ENCODE measurements at regions not wholly inside any gene's neighbourhood (a gene's known extent, or its start where the extent isn't known, plus 50 kb on each side); places are given as distances from the start of the nearest gene placed in this dataset.

GRCh38 chr12:90233168-90234100 is 524.8 kb upstream of the ATP2B1 start:
- no peak for TF ChIP-seq POLR2A (IDR thresholded peaks at IDR 0.05)
- TF ChIP-seq, protein P1, sequence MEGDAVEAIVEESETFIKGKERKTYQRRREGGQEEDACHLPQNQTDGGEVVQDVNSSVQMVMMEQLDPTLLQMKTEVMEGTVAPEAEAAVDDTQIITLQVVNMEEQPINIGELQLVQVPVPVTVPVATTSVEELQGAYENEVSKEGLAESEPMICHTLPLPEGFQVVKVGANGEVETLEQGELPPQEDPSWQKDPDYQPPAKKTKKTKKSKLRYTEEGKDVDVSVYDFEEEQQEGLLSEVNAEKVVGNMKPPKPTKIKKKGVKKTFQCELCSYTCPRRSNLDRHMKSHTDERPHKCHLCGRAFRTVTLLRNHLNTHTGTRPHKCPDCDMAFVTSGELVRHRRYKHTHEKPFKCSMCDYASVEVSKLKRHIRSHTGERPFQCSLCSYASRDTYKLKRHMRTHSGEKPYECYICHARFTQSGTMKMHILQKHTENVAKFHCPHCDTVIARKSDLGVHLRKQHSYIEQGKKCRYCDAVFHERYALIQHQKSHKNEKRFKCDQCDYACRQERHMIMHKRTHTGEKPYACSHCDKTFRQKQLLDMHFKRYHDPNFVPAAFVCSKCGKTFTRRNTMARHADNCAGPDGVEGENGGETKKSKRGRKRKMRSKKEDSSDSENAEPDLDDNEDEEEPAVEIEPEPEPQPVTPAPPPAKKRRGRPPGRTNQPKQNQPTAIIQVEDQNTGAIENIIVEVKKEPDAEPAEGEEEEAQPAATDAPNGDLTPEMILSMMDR (IDR thresholded peaks at IDR 0.05), result no peak
- Histone ChIP-seq H3K27ac (no peak overlapping the region), H3K9me3 (no peaks in the 10 kb centered on the region), H3K4me3 (no peak overlapping the region), H3K36me3 (no peaks in the 10 kb centered on the region), H3K4me1 (no peaks in the 10 kb centered on the region), H3K27me3 (no peaks in the 10 kb centered on the region)
- no peak for DNase-seq

DNA sequence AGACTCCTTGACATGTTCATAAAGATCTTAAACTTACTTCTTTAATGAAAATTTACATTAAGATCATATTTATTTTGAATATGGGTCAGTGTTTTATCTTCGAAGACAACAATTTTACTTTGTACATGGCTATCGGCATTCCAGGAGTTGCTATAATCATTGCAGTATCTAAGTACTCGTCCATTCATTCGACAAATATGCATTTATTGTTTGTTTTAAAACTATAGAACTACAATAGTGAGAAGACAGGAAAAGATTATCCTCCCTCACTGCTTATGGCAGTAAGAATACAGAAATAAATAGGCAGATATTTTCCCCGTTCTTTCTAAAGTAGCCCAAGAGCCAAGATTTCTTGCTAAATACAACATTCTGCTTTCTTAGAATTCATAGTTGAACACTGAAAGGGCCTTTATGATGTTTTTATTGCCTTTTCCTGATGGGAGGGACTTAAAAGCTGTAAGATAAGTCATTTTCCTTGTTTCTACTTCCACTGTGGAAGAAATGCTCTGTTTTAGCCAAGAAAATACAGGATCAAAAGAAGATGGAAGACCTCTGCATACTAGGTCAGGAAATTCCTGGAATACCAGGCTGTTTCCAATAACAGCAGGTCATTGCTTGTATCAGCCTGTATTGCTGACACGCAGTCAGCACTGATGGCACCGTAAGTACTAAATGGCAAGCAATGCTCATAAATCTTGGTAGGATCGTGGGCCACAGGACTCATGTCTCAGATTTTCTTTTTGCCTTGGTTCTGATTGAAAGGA is 521.0 kb upstream of the ATP2B1 start:
- Histone ChIP-seq H3K27me3 (no peaks in the 10 kb centered on the region), H3K4me3 (no peak overlapping the region), H3K4me1 (no peaks in the 10 kb centered on the region), H3K27ac (no peak overlapping the region), H3K9me3 (no peaks in the 10 kb centered on the region), H3K36me3 (no peaks in the 10 kb centered on the region)
- TF ChIP-seq, protein P1 (IDR thresholded peaks at IDR 0.05), result no peak
- no peak for TF ChIP-seq POLR2A (IDR thresholded peaks at IDR 0.05)
- DNase-seq, result no peak

DNA sequence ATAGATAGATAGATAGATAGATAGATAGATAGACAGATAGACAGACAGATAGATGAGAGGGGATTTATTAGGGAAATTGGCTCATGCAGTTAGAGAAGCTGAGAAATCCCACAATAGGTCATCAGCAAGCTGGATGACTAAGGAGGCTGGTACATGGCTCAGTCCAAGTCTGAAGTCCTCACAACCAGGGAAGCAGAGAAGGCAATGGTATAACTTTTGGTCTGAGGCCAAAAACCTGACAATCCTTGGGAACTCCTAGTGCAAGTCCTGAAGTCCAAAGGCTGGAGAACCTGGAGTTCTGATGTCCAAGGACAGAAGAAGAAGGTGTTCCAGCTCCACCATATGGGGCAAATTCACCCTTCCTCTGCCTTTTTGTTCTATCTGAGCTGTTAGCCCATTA is 517.6 kb upstream of the ATP2B1 start:
- no peak overlapping the region for H3K27ac ChIP-seq
- DNase-seq, result peak in 1 of 3 donors; percentile 67
- no peak for TF ChIP-seq POLR2A (IDR thresholded peaks at IDR 0.05)
- TF ChIP-seq, protein P1 (IDR thresholded peaks at IDR 0.05), result no peak

GRCh38 chr12:90216815-90217214 is 508.2 kb upstream of the ATP2B1 start:
- H3K36me3 ChIP-seq, result no peaks in the 10 kb centered on the region
- no peak overlapping the region for H3K4me3 ChIP-seq
- no peak for DNase-seq
- H3K9me3 ChIP-seq, result no peaks in the 10 kb centered on the region
- TF ChIP-seq POLR2A (IDR thresholded peaks at IDR 0.05), result no peak
- TF ChIP-seq, protein P1 (IDR thresholded peaks at IDR 0.05), result no peak
- no peak overlapping the region for H3K27ac ChIP-seq
- no peaks in the 10 kb centered on the region for H3K27me3 ChIP-seq
- no peaks in the 10 kb centered on the region for H3K4me1 ChIP-seq

More for the DNA sequence above, 517.6 kb upstream of the ATP2B1 start:
- Histone ChIP-seq H3K36me3 (no peaks in the 10 kb centered on the region), H3K9me3 (no peaks in the 10 kb centered on the region), H3K27me3 (no peaks in the 10 kb centered on the region), H3K4me3 (no peak overlapping the region), H3K4me1 (no peaks in the 10 kb centered on the region)

DNA sequence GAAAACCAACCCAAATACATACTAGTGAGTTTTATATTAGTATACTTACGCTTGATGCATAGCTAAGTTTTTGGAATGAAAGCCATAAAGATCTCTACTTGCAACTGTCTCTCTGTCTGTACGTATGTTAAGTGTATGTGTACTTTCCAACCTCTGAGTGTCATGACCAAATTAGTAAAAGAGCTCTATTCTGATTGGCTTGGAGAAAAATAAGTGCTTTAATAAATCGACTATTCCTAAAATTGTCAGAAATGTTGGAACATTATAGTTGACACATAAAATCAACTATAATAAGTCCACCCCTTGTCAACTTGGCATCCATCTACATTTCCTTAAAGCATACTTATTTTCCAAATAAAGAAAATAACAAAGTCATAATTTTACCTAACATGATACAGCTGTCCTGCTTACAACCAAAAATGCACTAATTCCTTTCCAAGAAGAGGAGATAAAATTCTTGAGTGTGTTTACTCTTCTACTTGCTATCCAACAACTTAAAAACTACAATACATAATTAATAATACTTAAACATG is 507.4 kb upstream of the ATP2B1 start:
- TF ChIP-seq, protein P1 (IDR thresholded peaks at IDR 0.05), result no peak
- TF ChIP-seq POLR2A (IDR thresholded peaks at IDR 0.05), result no peak
- Histone ChIP-seq H3K9me3 (no peaks in the 10 kb centered on the region), H3K4me3 (no peak overlapping the region), H3K27ac (no peak overlapping the region), H3K27me3 (no peaks in the 10 kb centered on the region), H3K36me3 (no peaks in the 10 kb centered on the region), H3K4me1 (no peaks in the 10 kb centered on the region)
- no peak for DNase-seq
